GM20000 (cell line): ENCODE measurements at regions not wholly inside any gene's neighbourhood (a gene's known extent, or its start where the extent isn't known, plus 50 kb on each side); places are given as distances from the start of the nearest gene placed in this dataset.

ENCODE experiments used
- DNase-seq: peaks from one replicate; pipeline ENCODE4 v3.0.0; 2012; ENCODE audit warnings: low spot score
- CTCF ChIP-seq: IDR thresholded peaks from 2 replicates; pipeline ENCODE4 v1.5.1; 2012; ENCODE audit warnings: mild to moderate bottlenecking, control low read depth; ENCODE audit errors: extremely low read depth, missing control alignments

DNA sequence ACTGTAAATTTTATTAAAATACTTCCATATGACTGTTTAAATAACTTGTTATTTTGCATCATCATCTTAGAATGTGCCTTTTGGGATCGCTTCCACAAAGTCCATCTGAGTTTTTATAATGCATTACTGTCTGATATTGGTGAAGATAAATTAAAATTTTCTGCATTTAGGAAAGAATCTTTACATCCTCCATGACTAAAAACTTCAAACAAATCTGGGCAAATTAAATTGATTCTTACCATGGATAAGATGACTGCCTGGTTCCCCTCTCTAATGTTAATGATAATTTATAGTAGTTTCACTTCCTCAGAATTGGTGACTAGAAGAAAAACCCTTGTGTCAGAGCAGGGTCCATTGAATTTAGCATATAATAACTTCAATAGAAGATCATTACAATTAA is 94.7 kb upstream of the SLC38A4 start:
- DNase-seq, result peak; percentile 32
- TF ChIP-seq CTCF, result no peak

- DNase-seq, result no peak
- no peak for TF ChIP-seq CTCF
Observed at GRCh38 chr12:46921048-46921763, 95.4 kb upstream of the SLC38A4 start.

- TF ChIP-seq CTCF, result no peak
Observed at GRCh38 chr12:46921764-46922133, 96.0 kb upstream of the SLC38A4 start.

DNA sequence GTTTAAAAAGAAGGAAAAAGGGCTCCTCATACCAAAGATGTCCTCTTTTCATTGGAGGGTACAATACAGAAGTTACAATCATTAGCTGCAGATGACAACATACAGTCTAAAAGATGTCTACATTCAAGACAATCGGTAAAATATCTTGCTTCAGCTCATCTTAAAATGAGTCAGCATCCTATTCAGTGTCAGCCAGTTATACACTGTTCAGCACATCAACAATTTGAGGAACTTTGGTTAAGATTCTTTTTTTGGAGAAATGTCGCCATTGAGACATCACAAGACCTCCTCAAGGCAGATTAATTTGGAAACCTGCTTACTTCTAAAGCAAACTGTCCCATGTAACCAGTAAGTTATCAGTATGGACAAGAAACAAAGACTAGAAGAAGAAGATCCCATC is 100.7 kb upstream of the SLC38A4 start:
- DNase-seq, result no peak
- TF ChIP-seq CTCF, result no peak

More at GRCh38 chr12:46921764-46922133, 96.0 kb upstream of the SLC38A4 start:
- no peak for DNase-seq

DNA sequence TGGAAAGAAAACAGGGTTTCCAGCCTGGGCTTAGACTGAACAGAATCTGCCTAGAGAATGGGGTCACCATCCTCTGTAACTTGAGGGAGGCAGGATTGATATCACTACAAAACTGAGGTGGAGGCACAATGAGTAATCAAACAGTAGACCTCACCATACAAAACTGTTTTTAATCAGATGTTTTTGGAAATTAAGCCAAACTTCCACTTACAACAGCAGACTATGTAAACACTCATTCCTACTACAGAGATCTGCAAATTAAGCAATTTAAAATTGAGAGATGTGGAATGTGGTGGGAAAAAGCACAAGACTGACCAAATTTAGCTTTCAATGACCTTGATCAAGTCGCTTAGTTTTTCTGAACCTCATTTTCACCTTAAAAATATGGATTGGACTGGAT is 104.3 kb upstream of the SLC38A4 start:
- DNase-seq, result no peak
- TF ChIP-seq CTCF, result no peak

DNA sequence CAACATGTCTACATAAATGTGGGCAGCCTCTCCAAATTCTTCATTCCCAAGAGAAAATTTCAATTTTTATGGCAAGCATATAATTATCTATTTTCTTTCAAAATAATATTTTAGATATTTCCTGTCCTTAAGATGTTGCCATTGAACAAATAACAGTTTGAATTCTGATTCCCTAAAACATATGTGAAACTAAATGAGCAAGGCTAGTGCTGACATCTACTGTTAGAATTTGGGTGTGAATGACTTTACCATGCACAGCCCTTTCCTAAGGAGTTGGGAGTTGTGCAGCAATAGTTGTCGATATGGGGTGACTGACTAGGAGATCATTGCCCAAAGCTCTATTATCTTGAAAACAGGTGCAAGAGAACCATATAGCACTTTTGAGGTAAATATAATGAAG is 108.2 kb upstream of the SLC38A4 start:
- DNase-seq, result no peak
- TF ChIP-seq CTCF, result no peak

DNA sequence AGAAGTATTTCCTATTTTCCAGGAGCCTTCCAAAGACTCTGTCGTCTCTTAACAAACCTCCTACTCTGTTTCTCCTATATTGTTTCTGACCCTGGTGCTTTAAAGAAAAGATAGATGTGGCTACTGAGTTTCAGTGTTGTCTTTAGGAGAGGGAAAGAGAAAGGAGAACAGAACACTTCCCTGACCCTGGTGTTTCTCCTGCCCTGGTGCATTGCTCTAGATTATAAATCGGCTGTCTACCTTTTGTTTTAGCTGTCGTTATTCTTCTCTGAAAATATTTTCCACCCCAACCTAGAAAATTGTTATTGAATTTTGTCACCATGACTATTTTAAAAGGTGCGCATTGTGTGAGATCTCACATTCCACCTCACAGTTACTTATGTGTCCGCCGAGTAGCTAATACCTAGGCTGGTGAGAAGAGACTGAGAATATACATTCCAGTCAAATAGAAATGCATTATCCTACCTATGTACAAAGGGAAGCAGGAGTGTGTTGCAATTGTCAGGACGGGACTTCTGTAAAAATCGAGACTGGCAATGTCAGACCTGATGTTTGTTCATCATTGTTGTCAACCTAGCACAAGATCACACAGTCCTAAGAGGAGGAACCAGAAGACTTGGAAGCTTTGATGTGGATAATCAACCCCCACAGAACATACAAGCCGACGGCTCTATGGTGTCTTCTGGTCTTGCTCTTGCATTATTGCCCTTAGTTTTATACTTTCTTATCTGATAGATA is 108.7 kb upstream of the SLC38A4 start:
- no peak for TF ChIP-seq CTCF
- DNase-seq, result no peak
